Gastroesophageal sphincter (tissue), 3 donors: ENCODE measurements at regions not wholly inside any gene's neighbourhood (a gene's known extent, or its start where the extent isn't known, plus 50 kb on each side); places are given as distances from the start of the nearest gene placed in this dataset.

ENCODE experiments used
- CTCF ChIP-seq, 4 experiments: fragments of 200-600 bp in 2 of 4; fragments of 450-650 bp in 2 of 4; sonication (generic) in 1 of 4; IDR thresholded peaks; one replicate each; pipeline ENCODE4 v1.5.1; 2017 to 2019; ENCODE audit warnings: antibody characterized with exemption in 4 of 4, mild to moderate bottlenecking in 2 of 4, moderate library complexity in 2 of 4
- POLR2A ChIP-seq, 2 donors: fragments of 450-650 bp; IDR thresholded peaks; one replicate each; pipeline ENCODE4 v1.6.1; 2017; ENCODE audit warnings: antibody characterized with exemption in 2 of 2, mild to moderate bottlenecking in 2 of 2, moderate library complexity in 1 of 2

DNA sequence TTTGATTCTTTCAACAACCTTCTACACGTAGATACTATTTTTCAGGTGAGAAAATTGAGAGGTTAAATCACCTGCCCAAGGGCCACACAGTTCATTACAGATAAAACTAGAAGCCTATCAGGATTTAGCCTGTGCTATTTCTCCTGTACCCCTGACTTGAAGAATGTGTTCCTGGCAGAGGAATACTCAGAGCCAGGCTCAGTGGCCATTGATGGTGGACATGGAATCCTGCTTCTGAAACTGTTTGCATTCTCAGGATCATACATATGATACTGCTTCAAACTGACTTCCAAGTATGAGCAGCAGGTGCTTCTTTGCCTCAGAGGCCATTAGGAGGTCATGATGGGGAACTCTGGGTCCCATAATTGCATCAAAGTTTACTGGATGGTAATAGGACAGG, 348.6 kb downstream of the ADRA2A start:
- no peak for TF ChIP-seq CTCF (IDR thresholded peaks at IDR 0.05)
- TF ChIP-seq POLR2A (IDR thresholded peaks at IDR 0.05): no peak
